ENCODE measurements at regions not wholly inside any gene's neighbourhood (a gene's known extent, or its start where the extent isn't known, plus 50 kb on each side); places are given as distances from the start of the nearest gene placed in this dataset.

DNA sequence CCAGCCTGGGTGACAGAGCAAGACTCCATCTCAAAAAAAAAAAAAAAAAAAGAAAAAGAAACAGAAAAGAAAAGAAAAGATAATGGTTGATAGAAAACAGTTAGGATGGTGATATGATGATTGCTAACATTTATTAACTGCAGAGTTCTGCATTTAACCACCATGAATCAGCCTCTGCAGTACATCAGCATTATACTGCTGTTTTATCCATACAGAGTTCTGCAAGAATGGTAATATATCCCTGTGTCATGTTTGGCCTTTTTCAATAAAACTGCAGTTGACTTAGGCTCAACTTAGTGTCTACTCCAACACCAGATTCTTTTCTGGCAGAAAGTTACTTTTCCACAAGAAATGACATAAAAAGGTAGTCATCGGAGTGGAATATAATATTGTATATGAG, 62.6 kb downstream of the DUSP6 start:
- DNase-seq: peak in 1 of 4 experiments; percentile 29

DNA sequence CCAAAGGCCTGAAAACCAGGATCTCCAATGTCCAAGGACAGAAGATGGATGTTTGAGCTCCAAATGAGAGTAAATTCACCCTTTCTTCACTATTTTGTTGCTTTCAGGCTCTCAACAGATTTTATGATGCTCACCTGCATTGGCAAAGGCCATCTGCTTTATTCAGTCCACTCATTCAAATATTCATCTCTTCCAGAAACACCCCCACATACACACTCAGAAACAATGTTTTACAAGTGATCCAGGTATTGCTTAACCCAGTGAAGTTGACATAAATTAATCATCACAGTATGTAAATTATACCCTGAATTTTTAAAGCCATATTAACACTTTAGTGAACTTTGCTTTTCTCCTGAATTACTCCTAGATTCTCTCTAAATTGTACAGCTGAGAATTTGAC, 63.3 kb downstream of the DUSP6 start:
- DNase-seq: no peak

DNA sequence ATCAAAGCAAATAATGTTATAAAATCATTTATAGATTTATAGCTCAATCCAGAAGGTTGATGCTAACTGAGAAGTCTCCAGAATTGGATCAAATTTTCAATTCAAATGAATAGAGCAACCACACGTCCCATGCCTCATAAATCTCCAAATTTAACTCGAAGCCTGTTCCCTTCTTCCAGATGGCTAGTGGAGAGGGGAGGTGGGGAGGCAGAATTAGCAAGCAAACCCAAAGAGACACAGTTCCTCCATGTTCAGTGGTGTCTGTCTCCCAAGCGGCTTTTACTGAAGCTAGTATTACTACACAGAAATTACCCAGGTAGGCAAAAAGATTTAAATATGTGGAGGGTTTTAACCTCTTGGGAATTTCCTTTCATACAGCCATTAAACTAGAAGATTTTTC, 65.8 kb downstream of the DUSP6 start:
- no peak for DNase-seq

DNA sequence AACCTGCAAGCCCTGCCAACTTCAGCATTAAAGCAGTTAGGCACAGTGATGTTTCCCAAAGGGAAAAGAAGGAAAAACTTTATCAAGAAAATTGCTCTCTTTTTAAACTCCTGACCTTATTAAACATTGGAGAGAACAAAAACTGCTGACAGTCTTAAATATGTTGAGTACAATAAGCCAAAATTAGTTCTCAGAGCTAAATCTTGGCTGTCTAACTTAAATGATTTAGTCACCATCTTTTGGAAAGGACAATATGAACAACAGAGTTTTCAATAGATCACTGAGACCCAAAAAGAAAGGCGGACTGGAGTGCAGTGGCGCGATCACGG, 70.8 kb downstream of the DUSP6 start:
- no peak for DNase-seq

DNA sequence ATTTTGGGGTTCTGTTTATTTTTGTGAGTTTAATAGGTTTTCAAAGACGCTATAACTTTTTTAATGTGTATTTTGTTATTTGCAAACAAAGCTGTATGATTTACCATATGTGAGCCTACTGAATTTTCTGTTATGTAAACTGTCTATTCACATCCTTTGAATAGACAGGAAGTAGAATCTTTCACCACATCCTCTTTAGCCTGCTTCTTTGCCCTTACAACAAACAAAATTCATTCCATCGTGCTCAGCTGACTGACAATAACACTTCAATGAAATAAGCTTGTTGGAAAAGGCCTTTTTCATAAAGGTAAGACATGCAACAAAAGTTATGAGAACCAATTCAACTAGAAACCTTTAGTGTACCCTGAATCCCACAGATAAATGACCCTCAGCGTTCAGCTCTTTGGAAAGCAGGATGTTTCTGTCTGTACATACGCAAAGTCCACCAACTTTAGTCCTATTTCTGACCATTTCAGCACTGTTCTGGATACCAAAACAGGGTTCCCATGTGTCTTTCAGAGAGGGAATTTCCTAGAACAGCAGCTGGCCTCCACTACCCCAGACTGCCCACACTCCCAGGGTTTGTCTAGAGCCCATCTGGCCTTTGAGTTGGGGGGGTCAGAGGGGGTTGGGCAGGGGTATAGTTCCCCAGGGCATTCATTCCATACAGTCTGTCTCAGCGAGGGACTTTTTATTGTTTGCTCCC, 71.3 kb downstream of the DUSP6 start:
- DNase-seq: peak; percentile 37 to 78 (median 56)

DNA sequence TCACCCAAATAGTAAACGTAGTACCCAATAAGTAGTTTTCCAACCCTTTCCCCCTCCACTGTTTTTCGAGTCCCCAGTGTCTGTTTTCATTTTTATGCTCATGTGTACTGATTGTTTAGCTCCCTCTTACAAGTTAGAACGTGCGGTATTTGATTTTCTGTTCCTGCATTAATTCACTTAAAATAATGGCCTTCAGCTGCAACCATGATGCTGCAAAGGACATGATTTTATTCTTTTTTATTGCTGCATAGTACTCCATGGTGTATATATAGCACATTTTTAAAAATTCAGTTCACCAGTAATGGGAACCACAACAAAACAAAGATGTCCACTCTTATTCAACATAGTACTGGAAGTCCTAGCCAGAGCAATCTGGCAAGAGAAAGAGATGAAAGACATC, 72.8 kb downstream of the DUSP6 start:
- no peak for DNase-seq

DNA sequence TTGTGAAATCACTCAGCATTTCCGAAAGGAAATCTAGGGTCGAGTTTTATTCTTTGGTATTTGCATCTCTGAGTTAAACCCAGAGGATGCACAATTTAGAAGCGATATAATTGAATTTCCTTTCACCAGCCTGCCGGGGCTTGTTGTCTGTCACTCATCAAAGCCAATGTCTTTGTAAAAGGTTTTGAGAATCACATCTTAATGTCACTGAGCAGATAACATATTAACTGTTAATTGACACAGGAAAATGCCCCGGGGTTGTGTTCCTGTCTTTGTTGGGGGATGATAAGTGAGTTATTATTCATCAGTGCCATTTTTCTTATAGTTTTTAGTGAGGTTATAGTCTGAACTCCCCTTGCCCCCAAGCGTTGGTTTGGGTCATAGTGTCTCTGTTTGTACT, 73.4 kb downstream of the DUSP6 start:
- no peak for DNase-seq

DNA sequence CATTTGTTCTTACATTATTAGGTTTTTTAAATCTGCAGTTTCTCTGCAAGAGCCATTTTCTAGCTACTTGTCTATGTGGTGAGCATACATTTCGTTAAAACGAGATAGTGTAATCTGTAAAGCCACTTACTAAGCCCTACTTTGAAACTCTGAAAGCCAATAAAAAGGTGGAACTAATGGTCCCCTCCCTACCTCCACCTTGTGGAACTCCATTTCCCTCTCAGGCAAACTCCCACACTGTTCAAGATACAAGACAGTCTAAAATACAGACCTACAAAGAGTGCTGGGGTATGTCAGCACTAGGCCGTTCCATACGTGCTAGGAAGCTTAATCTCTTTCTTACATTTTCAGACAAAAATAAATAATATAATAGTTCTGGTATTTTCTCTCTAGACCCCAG, 74.1 kb downstream of the DUSP6 start:
- no peak for DNase-seq

DNA sequence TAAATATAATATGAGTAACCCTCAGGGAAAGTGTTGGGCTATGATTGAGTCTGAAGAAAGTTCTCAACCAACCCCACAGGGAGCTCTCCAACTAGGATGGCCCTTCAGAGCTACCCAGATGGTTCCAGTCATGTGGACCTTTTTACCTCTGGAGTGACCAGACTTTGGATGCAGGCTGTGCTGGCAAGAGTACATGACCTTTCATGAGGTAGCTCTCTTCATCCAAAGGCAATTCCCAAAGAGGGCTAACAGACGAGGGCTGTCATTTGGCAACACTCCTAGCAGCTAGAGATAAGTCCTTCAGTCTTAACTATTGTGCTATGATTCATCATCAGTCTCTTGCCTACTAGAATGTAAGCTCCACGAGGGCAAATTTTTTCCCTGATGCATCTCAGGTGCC, 75.4 kb downstream of the DUSP6 start:
- no peak for DNase-seq

DNA sequence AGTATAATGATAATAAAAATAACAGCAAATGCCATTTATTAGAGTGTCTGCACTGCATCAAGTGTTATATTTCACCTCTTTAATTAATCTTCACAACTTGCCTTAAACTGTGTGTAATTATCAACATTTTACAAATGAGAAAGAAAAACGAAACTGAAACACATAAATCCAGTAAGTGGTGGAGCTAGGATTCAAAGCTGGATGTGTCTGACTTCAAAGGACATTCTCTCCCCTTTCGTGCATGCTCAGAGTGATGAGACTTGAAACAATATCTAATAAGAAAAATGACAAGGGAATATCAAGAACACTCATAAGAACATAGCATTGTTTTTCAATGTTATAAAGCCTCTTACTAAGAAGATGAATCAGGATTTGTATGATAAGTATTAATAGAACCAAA, 78.8 kb downstream of the DUSP6 start:
- no peak for DNase-seq

DNA sequence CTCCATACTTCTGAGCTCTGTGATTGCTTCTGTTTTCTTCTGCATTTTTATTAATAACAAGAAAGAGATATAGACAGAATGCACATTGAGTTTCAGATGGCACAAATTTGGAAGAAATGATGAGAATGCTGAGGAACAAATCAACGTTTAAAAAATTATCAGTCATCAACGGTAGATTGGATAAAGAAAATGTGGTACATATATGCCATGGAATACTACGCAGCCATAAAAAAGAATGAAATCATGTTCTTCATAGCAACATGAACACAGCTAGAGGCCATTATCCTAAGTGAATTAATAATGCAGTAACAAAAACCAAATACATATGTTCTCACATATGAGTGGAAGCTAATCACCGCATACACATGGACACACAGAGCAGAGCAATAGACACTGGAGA, 81.8 kb downstream of the DUSP6 start:
- DNase-seq: no peak

DNA sequence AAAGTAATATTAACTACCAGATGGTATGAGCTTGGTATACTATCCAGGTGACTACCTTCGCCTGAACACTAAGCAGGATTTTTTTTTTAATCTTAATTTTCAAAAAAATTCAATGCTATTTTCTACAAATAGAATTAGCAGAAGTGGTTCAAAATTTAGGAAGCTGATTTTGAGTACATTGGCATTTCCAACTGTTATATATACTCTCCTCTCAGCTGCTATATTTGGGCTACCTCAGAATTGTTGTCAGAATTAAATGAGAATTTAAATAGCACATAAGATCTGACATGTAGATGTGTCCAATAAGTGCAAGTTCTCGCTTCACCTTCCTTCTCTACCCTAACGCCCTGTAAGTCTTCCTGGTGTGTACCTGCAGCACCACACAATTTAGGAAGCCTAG, 83.1 kb downstream of the DUSP6 start:
- DNase-seq: peak in 2 of 4 experiments; percentile 43 to 59

DNA sequence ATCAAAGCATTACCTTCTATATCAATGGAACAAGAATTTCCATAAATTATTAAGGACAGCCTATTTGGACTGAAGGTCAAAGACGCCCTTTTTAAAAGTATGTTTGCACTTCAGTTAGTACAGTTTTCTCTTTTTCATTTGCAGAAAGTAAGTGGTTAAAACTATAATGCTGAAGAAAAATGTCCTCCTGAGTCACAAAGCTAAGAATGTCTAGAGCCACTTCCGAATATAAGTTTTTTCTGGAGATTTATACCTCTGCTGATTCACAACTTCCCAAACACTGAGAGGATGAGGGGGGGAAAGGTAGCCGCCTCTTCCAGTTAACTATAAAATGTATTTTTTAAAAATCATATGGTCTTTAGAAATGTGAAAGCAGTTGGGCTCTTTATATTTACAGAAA, 84.9 kb downstream of the DUSP6 start:
- DNase-seq: peak in 1 of 4 experiments; percentile 17

DNA sequence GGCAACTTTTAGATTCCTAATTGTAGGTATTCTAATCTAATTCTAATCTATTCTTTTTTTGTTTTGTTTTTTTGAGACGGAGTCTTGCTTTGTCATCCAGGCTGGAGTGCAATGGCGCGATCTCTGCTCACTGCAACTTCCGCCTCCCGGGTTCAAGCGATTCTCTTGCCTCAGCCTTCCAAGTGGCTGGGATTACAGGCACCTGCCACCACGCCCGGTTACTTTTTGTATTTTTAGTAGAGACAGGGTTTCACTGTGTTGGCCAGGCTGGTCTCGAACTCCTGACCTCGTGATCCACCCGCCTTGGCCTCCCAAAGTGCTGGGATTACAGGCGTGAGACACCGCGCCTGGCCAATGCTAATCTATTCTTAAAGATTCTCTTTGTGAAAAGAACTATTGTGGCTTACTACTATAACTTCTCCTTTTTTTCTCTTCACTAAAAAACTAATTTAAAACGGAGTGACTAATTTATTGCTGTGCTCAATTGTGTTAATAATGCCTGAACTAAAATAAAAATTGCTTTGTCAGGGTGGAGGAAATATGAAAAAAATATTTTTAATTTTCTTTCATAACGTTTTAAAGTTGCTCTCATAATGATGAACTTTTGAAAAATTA, 85.6 kb downstream of the DUSP6 start:
- peak; percentile 22 to 62 (median 45) for DNase-seq

DNA sequence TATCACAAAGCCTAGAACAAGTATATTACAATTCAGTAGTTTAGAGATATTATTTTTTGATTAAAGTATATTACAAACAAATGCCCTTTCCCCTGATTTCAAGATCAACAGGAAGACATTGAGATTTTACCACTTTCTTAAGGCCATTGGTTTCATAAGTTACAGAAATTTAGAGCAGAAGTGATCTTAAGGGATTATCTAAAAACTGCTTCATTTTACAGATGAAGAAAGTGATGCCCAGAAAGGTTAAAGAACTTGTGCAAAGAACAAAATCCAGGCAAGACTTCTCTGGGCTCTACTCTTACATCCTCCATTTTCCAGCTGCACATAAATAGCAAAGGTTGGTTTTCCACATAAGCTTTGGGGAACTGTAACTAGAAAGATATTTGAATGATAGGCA, 87.5 kb downstream of the DUSP6 start:
- peak in 2 of 4 experiments; percentile 53 for DNase-seq

DNA sequence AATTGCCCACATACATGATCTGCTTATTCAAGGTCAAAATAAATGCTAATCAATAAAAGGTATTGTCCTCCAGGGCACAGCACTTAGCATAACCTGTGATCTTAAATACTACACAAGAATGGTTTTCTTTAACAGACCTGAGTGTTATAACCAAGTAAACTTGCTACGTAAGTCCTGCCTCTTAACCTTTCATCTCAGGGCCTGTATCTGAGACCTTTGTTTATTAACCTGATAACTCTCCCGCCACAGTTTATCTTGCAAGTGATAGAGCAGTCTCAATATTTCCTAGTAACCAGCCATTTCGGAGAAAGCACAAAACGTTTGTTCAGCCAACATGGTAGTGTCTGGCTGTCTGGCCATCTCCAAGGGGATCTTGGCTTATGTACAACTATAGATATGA, 88.4 kb downstream of the DUSP6 start:
- no peak for DNase-seq

DNA sequence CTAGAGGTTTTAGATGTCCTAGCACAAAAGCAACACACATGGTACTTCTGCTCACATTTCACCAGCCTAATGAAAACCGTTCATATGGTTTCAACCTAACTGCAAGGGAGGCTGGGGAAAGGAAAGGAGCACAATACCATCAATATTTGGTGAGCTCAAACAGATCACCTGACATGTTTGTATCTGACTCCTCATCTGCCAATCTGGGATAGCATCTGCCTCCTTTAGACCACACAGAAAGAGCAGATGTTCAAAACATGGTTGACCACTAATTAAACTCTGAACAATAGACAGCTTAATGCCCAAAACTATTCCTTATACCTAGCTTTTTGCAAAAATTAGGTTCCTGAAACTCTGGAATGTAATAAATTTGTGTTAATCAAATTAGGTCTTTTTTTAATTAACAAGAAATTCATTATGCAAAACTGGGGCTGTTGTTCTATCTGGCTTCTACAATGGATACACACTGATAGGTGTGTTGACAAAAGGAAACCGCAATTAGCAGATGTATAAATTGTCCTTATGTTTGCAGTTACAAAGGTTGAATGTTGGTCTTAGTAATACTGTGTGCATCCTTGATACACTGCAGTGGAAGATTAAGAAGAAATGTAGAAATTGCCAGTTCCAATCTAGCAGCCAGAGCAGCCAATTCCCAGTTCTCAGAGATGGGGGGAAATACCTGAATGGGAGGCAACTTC, 89.3 kb downstream of the DUSP6 start:
- DNase-seq: no peak

DNA sequence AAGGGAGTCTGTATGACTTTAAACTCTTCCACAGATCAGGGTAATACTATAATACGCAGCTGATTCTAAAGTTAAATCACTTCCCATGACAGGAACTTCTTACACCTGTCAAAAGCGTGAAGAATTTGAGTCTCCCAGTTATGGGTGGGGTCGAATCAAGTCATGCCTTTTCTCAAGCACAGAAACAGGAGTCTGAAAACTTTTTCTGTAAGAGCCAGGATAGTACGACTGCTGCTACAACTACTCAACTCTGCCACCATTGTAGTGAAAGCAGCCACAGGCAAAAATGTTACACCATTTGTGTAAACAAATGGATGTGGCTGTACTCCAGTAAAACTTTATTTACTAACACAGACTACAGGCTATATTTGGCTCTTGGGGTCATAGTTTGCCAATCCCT, 90.3 kb downstream of the DUSP6 start:
- DNase-seq: no peak

DNA sequence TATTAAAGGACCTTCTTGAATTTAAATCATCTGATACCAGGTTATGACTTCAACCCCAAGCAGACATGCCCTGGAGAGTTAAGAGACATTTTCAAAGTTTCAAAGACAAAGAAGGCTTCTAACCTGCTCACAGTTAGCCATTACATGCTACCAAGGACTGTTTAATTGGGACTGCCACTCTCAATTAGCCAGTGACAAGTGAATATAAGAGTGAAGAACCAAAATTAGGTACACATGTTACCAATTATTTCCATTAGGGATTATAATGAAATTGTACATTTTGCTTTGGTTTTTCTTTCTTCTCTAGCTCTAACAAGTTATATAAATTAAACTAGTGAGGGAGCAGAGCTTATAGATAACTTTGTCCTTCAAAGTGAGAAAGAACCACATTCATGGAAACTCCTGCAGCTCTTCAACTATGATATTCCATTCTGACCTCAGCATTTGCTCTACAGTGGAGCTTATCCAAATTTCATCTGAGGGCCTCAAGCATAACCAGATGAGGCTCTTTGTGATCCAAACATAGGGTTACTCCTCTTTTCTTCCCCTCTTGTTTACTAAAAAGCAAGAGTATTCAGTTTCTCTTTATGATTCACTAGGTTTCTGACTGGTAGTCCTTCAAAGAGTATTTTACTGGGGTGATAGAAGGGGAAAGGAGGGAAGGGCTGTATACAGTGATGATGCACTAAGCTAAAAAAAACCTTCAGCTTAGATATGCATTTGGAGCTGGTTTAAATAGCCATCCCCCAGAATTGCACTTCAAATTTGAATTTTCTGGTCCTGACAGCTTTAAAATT, 91.3 kb downstream of the DUSP6 start:
- no peak for DNase-seq

DNA sequence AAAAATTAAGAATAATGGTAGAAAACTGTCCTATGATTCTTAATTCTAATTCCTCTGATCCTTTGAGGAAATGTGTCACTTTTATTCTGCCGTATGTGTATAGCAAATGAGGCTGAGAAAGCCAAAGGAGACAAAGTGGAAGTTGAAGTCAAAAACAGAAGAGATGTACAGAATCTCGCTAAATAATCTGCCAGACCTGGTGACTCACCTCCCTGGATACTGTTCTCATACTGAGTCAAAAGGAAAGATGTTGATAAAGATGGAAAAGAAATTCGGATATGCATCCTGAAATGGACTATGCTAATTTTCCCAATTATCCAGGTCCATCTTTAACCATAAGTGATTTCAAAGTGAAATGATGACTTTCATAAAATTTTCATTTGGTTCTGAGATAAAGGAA, 92.5 kb downstream of the DUSP6 start:
- DNase-seq: peak in 2 of 4 experiments; percentile 36 to 42

DNA sequence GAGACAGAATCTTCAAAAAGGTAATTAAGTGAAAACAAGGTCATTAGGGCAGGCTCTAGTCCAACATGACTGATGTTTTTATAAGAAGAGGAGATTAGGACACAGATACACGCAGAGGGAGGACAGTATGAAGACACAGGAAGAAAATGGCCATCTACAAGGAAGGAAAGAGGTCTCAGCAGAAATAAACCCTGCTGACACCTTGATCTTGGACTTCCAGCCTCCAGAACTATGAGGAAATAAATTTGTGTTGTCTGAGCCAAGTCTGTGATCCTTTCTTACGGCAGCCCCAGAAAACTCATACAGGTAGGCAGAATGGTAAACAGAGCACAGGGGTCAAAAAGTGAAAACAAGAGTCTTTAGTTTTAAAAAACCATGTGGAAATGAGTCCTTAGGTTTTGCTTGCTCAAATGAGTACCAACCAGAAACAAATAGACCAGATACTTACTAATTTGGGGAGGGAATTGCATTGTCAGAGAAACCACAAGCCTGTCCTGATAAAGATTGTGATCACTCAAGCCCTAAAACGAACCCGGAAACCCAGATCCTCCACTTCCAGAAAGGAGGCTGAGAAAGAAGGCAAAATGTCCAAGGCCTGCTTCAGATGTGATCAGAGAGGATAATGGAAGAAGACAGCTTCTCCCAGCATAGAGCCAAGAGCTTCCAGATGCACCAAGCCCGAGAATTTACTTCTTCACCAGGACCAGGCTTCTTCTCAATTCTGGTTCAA, 93.9 kb downstream of the DUSP6 start:
- no peak for DNase-seq

DNA sequence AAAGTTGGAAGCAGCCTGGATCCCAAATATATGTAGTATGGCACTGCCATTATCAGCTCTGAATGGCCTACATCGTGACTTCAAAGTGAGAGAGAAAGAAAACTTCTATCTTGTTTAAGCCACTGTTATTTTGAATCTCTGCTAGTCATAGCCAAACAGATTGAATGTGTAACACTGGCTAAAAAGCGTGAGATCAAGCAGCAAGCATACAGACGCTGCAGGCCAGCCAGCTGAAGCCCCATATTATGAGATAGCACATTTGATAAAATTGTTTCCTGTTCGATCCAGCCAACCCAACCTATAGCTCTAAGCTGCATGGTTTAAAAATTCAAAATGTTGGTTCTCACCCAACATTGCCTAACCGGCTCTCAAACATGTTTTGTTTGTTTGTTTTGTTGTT, 95.0 kb downstream of the DUSP6 start:
- DNase-seq: no peak

DNA sequence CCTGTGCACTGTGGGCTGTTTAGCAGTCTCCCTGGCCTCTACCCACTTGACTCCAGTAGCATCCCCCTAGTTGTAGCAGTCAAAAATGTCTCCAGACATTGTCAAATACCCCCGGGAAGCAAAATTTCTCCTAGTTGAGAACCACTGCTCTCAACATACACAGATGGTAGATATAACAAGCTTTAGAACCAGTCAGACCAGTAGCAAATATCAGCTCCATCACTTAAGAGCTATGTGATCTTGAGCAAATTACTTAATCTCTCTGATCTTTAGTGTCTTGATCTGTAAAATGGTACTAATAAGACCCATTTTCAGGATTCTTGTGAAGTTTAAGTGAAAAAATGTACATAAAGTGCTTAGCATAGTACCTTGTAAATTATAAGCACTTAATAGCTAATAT, 96.2 kb downstream of the DUSP6 start:
- no peak for DNase-seq

Data from suppressor macrophage (primary cell).